SU-DHL-6 (cell line): ENCODE measurements at regions not wholly inside any gene's neighbourhood (a gene's known extent, or its start where the extent isn't known, plus 50 kb on each side); places are given as distances from the start of the nearest gene placed in this dataset.

Experiments used
- EZH2phosphoT487 ChIP-seq: fragments of 200-600 bp; sonication (generic), shearing (Covaris generic); conservative IDR thresholded peaks from 2 replicates; pipeline ENCODE4 v1.6.1; 2018; ENCODE audit warnings: mild to moderate bottlenecking, antibody characterized with exemption, low read length, moderate library complexity, mixed read lengths
- TF ChIP-seq, protein P1 (sequence below): fragments of 200-600 bp; sonication (generic); IDR thresholded peaks from one replicate; pipeline ENCODE4 v1.5.1; 2017; ENCODE audit warnings: antibody characterized with exemption, mild to moderate bottlenecking, low read length, moderate library complexity; ENCODE audit not compliant: insufficient read depth, poor library complexity, severe bottlenecking

DNA sequence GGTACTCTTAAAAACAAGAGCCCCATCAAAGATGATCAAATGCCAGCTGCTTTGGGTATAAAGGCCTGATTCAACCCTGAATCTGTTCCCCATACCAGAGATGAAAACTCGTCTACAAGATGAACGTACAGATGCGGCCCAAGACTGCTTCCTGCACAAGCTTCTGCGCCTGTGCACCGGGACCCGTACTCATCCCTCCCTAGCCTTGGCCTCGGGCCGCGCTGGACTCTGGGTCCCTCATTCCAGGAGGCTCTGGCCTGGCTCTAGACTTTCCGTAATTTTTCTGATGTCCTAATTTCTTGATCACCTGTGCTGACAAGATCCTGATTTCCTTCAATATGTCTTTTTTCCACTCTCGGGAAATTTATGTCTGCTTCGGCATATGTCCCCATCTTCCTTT, 612.3 kb downstream of the BNC2 start:
- TF ChIP-seq, protein P1, sequence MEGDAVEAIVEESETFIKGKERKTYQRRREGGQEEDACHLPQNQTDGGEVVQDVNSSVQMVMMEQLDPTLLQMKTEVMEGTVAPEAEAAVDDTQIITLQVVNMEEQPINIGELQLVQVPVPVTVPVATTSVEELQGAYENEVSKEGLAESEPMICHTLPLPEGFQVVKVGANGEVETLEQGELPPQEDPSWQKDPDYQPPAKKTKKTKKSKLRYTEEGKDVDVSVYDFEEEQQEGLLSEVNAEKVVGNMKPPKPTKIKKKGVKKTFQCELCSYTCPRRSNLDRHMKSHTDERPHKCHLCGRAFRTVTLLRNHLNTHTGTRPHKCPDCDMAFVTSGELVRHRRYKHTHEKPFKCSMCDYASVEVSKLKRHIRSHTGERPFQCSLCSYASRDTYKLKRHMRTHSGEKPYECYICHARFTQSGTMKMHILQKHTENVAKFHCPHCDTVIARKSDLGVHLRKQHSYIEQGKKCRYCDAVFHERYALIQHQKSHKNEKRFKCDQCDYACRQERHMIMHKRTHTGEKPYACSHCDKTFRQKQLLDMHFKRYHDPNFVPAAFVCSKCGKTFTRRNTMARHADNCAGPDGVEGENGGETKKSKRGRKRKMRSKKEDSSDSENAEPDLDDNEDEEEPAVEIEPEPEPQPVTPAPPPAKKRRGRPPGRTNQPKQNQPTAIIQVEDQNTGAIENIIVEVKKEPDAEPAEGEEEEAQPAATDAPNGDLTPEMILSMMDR = no peak
- no peak for TF ChIP-seq EZH2phosphoT487
